CD14-positive monocyte (primary cell): ENCODE measurements at regions not wholly inside any gene's neighbourhood (a gene's known extent, or its start where the extent isn't known, plus 50 kb on each side); places are given as distances from the start of the nearest gene placed in this dataset.

Source experiments
- DNase-seq, 3 donors: peaks; one replicate each; pipeline ENCODE4 v3.0.0-alpha.2; 2011 to 2022
- H2AFZ ChIP-seq: 2 replicates; pipeline ENCODE4 v1.6.0; 2012; ENCODE audit warnings: mild to moderate bottlenecking, low read depth, low read length, inconsistent platforms; ENCODE audit not compliant: insufficient read depth, poor library complexity, severe bottlenecking
- H3K27ac ChIP-seq, 2 donors: 1 replicate in 1 of 2; 2 replicates in 1 of 2; pipeline ENCODE4 v1.5.1; 2012 to 2013; ENCODE audit warnings: low read length in 2 of 2, control low read depth in 1 of 2, inconsistent platforms in 1 of 2, low read depth in 1 of 2, mild to moderate bottlenecking in 1 of 2
- H3K27me3 ChIP-seq, 2 donors: one replicate each; pipeline versions ENCODE4 v1.6.0 to v1.6.1; 2011 to 2013; ENCODE audit warnings: low read length in 2 of 2; ENCODE audit not compliant: control insufficient read depth in 2 of 2, insufficient read depth in 2 of 2
- H3K36me3 ChIP-seq, 2 donors: replicated peaks in 1 of 2; 1 replicate in 1 of 2; 2 replicates in 1 of 2; pipeline versions ENCODE4 v1.5.1 to v1.6.1; 2012 to 2013; ENCODE audit warnings: low read length in 2 of 2, control low read depth in 1 of 2, inconsistent platforms in 1 of 2, mild to moderate bottlenecking in 1 of 2; ENCODE audit not compliant: insufficient read depth in 2 of 2, control insufficient read depth in 1 of 2
- H3K4me1 ChIP-seq, 2 donors: 1 replicate in 1 of 2; 2 replicates in 1 of 2; pipeline versions ENCODE4 v1.5.1 to v1.6.1; 2012 to 2013; ENCODE audit warnings: low read length in 2 of 2, control low read depth in 1 of 2, inconsistent platforms in 1 of 2, mild to moderate bottlenecking in 1 of 2, moderate library complexity in 1 of 2; ENCODE audit not compliant: insufficient read depth in 2 of 2, control insufficient read depth in 1 of 2
- H3K4me2 ChIP-seq: replicated peaks from 2 replicates; pipeline ENCODE3; 2012; ENCODE audit warnings: low read length, moderate library complexity, mild to moderate bottlenecking; ENCODE audit not compliant: poor library complexity, severe bottlenecking; ENCODE audit errors: extremely low read depth
- H3K4me3 ChIP-seq, 3 experiments: fragments of 200-600 bp in 1 of 3; sonication (generic) in 1 of 3; replicated peaks in 1 of 3; 1 replicate in 2 of 3; 2 replicates in 1 of 3; pipeline ENCODE4 v1.5.1; 2011 to 2013; ENCODE audit warnings: low read length in 3 of 3, mild to moderate bottlenecking in 3 of 3, control low read depth in 2 of 3, low read depth in 2 of 3, inconsistent platforms in 1 of 3, moderate library complexity in 1 of 3
- H3K79me2 ChIP-seq: 2 replicates; pipeline ENCODE4 v1.6.0; 2012; ENCODE audit warnings: mild to moderate bottlenecking, control low read depth, inconsistent platforms, low read length, moderate library complexity; ENCODE audit not compliant: insufficient read depth
- H3K9ac ChIP-seq: 2 replicates; pipeline ENCODE4 v1.6.0; 2017; ENCODE audit warnings: low read length, mild to moderate bottlenecking; ENCODE audit not compliant: insufficient read depth, poor library complexity, severe bottlenecking
- H3K9me3 ChIP-seq, 2 donors: replicated peaks in 1 of 2; 1 replicate in 1 of 2; 2 replicates in 1 of 2; pipeline versions ENCODE4 v1.5.1 to v1.6.1; 2012 to 2013; ENCODE audit warnings: low read length in 2 of 2, control low read depth in 1 of 2; ENCODE audit not compliant: control insufficient read depth in 1 of 2, insufficient read depth in 1 of 2
- H4K20me1 ChIP-seq: 2 replicates; pipeline ENCODE4 v1.6.0; 2012; ENCODE audit warnings: mild to moderate bottlenecking, low read length, control low read depth, moderate library complexity; ENCODE audit not compliant: insufficient read depth
- H3K27ac Mint-ChIP-seq, 7 donors: one replicate each; pipeline ENCODE4 v1.8.0; 2020; ENCODE audit warnings: mild to moderate bottlenecking in 7 of 7, mixed read lengths in 7 of 7, moderate library complexity in 6 of 7, inconsistent platforms in 2 of 7
- H3K27me3 Mint-ChIP-seq, 3 donors: one replicate each; pipeline ENCODE4 v1.8.0; 2021 to 2022; ENCODE audit warnings: low read depth in 3 of 3, mild to moderate bottlenecking in 3 of 3, mixed read lengths in 3 of 3, moderate library complexity in 3 of 3, inconsistent platforms in 1 of 3
- H3K36me3 Mint-ChIP-seq, 2 donors: one replicate each; pipeline ENCODE4 v1.8.0; 2020; ENCODE audit warnings: mixed read lengths in 2 of 2, inconsistent platforms in 1 of 2, mild to moderate bottlenecking in 1 of 2
- H3K4me1 Mint-ChIP-seq: one replicate; pipeline ENCODE4 v1.8.0; 2020; ENCODE audit warnings: mild to moderate bottlenecking, mixed read lengths
- H3K4me3 Mint-ChIP-seq, 2 donors: one replicate each; pipeline ENCODE4 v1.8.0; 2020; ENCODE audit warnings: mild to moderate bottlenecking in 2 of 2, mixed read lengths in 2 of 2, moderate library complexity in 1 of 2
- H3K9me3 Mint-ChIP-seq, 7 donors: one replicate each; pipeline ENCODE4 v1.8.0; 2020 to 2022; ENCODE audit warnings: mixed read lengths in 7 of 7, mild to moderate bottlenecking in 6 of 7, moderate library complexity in 6 of 7, inconsistent platforms in 2 of 7
- CTCF ChIP-seq: fragments of 200-600 bp; IDR thresholded peaks from one replicate; pipeline ENCODE4 v1.8.0; 2022; ENCODE audit warnings: antibody characterized with exemption, mild to moderate bottlenecking
- WGBS: methylation state at CpG from one replicate; pipeline ENCODE4 v1.1.5; 2013; ENCODE audit warnings: missing lambda C conversion rate; ENCODE audit not compliant: insufficient coverage; 5-methylcytosine and 5-hydroxymethylcytosine counted together
- intact Hi-C, 2 donors: fragments of 100-400 bp; cut with micrococcal nuclease; formaldehyde crosslinking; loops; one replicate each; pipeline versions ENCODE4 v1.15.0 to v1.15.1; 2023

DNA sequence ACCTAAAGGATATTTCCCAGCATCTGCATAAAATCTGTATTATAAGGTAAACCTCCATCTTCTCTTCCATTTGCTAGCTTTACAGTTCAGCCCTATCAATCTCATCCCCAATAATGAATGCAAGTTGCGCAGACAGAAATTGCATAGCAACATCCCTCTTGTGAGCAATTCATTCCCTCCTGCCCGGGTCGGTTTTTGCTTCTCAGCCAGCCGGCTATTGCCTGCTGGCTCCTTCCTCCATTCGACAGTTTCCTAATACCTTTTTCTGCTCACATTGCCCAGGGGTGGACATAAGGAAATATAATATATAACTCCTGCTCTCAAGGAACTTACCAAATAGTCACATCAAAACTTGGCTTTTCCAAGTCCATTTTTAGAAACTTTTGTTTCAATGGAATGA is 125.2 kb downstream of the FGF9 start:
- Mint-ChIP-seq H3K27ac (no peak overlapping the region), H3K4me3 (no peak overlapping the region), H3K4me1 (no peaks in the 10 kb centered on the region), H3K9me3 (peaks cover 0 to 12% (median 4%) of the 10 kb centered on the region in 7 donors), H3K27me3 (peaks cover 0 to 2% (median 0%) of the 10 kb centered on the region in 3 donors), H3K36me3 (no peaks in the 10 kb centered on the region)
- Histone ChIP-seq H3K4me2 (no peak overlapping the region), H3K36me3 (no peaks in the 10 kb centered on the region), H4K20me1 (no peaks in the 10 kb centered on the region), H3K79me2 (no peaks in the 10 kb centered on the region), H3K9ac (no peak overlapping the region), H2AFZ (no peak overlapping the region), H3K4me1 (no peaks in the 10 kb centered on the region), H3K4me3 (no peak overlapping the region), H3K27ac (no peak overlapping the region), H3K9me3 (no peaks in the 10 kb centered on the region), H3K27me3 (no peaks in the 10 kb centered on the region)
- WGBS = 100% methylated on average over 1 of the region's 5 CpGs
- intact Hi-C loops = no loop called here
- TF ChIP-seq CTCF = no peak
- no peak for DNase-seq

DNA sequence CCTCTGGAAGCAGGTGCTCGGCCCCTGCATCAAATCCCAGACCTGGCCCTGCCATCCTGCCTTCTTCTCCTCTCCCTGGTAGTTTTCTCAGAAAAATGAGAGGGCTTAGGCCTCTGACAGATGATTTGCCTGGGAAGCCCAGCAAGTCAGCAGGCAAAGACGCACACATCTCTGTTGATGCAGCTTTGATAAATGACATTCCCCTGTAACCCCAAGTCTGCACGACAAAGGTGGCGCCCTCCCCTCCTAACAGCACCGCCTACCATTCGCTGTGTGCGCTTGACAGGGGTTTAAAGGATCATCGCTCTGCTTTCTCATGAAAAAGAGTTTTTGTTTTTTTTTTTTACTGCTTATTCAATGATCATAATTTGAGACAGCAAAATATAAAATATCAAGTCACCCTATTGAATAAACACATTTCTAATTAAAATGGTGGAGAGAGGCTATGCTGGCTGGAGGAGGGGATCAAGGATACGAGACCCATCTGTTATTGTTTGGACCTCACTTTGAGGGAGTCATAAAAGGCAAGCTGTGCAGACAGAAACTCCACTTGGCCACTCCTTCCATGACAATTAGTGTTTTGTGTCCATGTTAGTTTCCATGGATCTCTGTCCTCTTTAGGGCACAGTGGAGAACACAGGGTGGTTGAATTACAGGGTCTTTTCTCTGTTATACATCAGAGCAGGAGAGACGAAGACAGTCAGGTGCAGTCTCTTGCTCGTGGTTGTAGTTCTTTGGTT is 126.1 kb downstream of the FGF9 start:
- WGBS = 85% methylated on average over 2 of the region's 11 CpGs
- intact Hi-C loops = no loop called here
- H3K36me3 ChIP-seq = no peaks in the 10 kb centered on the region
- no peak overlapping the region for H3K27ac ChIP-seq
- no peak overlapping the region for H3K9ac ChIP-seq
- Mint-ChIP-seq H3K4me3 (no peak overlapping the region), H3K36me3 (no peaks in the 10 kb centered on the region), H3K27ac (no peak overlapping the region), H3K27me3 (peaks cover 0 to 2% (median 0%) of the 10 kb centered on the region in 3 donors), H3K4me1 (no peaks in the 10 kb centered on the region), H3K9me3 (peaks cover 0 to 10% (median 4%) of the 10 kb centered on the region in 7 donors)
- no peak overlapping the region for H2AFZ ChIP-seq
- DNase-seq = no peak
- H4K20me1 ChIP-seq = no peaks in the 10 kb centered on the region
- no peaks in the 10 kb centered on the region for H3K79me2 ChIP-seq
- H3K4me3 ChIP-seq = no peak overlapping the region
- no peaks in the 10 kb centered on the region for H3K27me3 ChIP-seq
- no peak for TF ChIP-seq CTCF
- no peaks in the 10 kb centered on the region for H3K4me1 ChIP-seq
- H3K9me3 ChIP-seq = no peaks in the 10 kb centered on the region
- no peak overlapping the region for H3K4me2 ChIP-seq
